ENCODE measurements at regions not wholly inside any gene's neighbourhood (a gene's known extent, or its start where the extent isn't known, plus 50 kb on each side); places are given as distances from the start of the nearest gene placed in this dataset.

DNA sequence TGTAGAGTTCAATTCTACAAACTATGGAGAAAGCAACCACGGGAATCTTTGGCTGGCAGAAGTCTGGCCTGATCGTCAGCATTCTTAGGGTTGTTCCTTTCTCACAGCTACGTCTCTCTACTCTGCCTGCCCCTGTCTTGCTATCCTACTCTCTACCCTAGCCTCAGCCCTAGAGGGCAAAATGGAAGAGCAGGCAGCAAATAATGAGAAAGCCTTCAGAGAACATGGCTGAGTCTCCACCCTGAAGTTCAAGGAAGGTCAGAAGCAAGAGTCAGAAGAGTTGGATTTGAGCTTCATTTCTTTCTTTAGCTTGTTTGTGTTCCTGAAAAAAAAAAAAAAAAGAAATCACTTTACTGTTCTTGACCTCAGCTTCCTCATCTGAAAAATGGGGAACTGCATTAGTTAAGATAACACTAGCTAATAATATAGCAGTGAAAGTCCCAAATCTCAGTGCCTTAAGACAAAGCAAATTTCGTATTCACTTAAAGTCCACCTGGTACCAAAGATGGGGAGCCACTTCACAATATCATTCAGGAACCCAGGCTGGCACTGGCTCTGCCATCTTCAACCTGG, 50.2 kb upstream of the CCND2 start:
- Histone ChIP-seq H3K4me1 (ENCODE audit: insufficient read depth, low read length) (peaks cover 8% of the 10 kb centered on the region; the same call in 1 of the 2 replicates), H3K9me3 (ENCODE audit: insufficient read depth, low read depth, low read length) (peaks cover 4% of the 10 kb centered on the region; the same call in 1 of the 2 replicates), H3K27ac (ENCODE audit: low read depth, low read length) (no peak overlapping the region), H3K4me3 (ENCODE audit: low read length) (no peak overlapping the region), H3K9ac (ENCODE audit: low read depth, low read length) (no peak overlapping the region), H3K27me3 (ENCODE audit: insufficient read depth, low read length) (no peaks in the 10 kb centered on the region), H3K36me3 (ENCODE audit: insufficient read depth, low read length) (no peaks in the 10 kb centered on the region)
- 95% methylated on average over 4 of the region's 4 CpGs for WGBS

DNA sequence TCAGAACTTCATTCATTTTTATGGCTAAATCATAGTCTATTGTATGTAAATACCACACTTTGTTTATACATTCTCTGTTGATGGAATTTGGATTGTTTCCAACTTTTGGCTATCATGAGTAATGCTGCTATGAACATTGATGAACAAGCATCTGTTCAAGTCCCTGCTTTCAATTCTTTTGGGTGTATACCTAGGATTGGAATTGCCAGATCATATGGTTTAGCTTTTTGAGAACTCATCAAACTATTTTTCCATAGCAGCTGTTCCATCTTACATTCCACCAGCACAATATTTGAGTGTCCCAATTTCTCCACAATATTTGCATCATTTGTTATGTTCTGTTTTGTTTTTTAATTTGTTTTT, 52.3 kb upstream of the CCND2 start:
- Histone ChIP-seq H3K9me3 (ENCODE audit: insufficient read depth, low read depth, low read length) (peaks cover 4% of the 10 kb centered on the region; the same call in 1 of the 2 replicates), H3K27me3 (ENCODE audit: insufficient read depth, low read length) (no peaks in the 10 kb centered on the region), H3K27ac (ENCODE audit: low read depth, low read length) (no peak overlapping the region), H3K36me3 (ENCODE audit: insufficient read depth, low read length) (no peaks in the 10 kb centered on the region), H3K9ac (ENCODE audit: low read depth, low read length) (no peak overlapping the region), H3K4me3 (ENCODE audit: low read length) (no peak overlapping the region), H3K4me1 (ENCODE audit: insufficient read depth, low read length) (no peaks in the 10 kb centered on the region; the same call in 1 of the 2 replicates)

DNA sequence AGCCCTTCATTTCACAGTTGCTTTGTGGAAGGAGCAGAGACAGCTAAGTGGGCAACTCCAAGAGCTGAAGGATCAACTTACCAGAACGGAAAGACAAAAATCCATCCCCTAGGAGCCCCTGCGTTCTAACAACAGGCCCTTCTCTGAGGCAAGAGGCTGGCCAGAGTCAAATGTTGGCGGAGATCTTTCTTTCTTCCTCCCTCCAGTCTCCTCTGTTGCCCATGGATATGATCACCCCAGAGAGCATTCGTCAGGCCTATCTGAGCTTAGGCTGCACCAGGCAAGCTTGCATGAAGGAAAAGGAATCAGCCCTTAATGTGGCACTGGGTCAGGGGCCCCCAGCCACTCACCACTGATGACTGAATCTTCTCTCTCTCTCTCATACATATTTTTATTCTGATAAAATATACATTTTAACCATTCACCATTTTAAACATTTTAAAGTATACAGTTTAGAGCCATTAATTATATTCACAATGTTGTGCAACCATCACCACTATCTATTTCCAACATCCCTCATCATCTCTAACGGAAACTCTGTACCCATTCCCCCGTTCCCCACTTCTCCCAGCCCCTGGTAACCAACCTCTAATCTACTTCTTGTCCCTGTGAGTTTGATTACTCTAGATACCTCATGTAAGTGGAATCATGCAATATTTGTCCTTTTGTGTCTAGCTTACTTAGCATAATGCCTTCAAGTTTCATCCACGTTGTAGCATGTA, 52.9 kb upstream of the CCND2 start:
- WGBS = 82% methylated on average over 6 of the region's 7 CpGs
- Histone ChIP-seq H3K9ac (ENCODE audit: low read depth, low read length) (no peak overlapping the region), H3K9me3 (ENCODE audit: insufficient read depth, low read depth, low read length) (peaks cover 4% of the 10 kb centered on the region; the same call in 1 of the 2 replicates), H3K4me3 (ENCODE audit: low read length) (no peak overlapping the region), H3K36me3 (ENCODE audit: insufficient read depth, low read length) (no peaks in the 10 kb centered on the region), H3K4me1 (ENCODE audit: insufficient read depth, low read length) (no peaks in the 10 kb centered on the region; the same call in 1 of the 2 replicates), H3K27me3 (ENCODE audit: insufficient read depth, low read length) (no peaks in the 10 kb centered on the region), H3K27ac (ENCODE audit: low read depth, low read length) (no peak overlapping the region)

DNA sequence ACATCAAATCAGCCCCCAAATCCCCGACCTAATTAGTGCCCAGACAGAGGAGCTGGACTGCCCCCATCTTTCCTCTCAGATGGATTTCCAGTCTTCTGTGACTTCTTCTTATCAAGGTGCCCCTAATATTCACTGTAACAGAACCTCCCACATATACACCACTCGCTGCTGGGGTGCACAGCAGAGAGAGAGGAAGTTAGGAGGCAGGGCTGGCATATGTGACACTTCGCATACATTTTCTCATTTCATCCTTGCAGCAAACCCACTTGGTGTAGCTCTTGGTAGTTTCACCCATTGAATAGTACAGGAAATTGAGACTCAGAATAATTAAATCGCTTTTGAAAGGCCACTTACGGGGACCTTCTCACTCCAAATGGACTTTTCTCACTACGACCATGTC, 56.5 kb upstream of the CCND2 start:
- Histone ChIP-seq H3K4me1 (ENCODE audit: insufficient read depth, low read length) (no peaks in the 10 kb centered on the region; the same call in 1 of the 2 replicates), H3K9ac (ENCODE audit: low read depth, low read length) (no peak overlapping the region), H3K9me3 (ENCODE audit: insufficient read depth, low read depth, low read length) (no peaks in the 10 kb centered on the region), H3K27ac (ENCODE audit: low read depth, low read length) (no peak overlapping the region), H3K4me3 (ENCODE audit: low read length) (no peak overlapping the region), H3K27me3 (ENCODE audit: insufficient read depth, low read length) (no peaks in the 10 kb centered on the region), H3K36me3 (ENCODE audit: insufficient read depth, low read length) (no peaks in the 10 kb centered on the region)
- 89% methylated on average over 5 of the region's 6 CpGs for WGBS

DNA sequence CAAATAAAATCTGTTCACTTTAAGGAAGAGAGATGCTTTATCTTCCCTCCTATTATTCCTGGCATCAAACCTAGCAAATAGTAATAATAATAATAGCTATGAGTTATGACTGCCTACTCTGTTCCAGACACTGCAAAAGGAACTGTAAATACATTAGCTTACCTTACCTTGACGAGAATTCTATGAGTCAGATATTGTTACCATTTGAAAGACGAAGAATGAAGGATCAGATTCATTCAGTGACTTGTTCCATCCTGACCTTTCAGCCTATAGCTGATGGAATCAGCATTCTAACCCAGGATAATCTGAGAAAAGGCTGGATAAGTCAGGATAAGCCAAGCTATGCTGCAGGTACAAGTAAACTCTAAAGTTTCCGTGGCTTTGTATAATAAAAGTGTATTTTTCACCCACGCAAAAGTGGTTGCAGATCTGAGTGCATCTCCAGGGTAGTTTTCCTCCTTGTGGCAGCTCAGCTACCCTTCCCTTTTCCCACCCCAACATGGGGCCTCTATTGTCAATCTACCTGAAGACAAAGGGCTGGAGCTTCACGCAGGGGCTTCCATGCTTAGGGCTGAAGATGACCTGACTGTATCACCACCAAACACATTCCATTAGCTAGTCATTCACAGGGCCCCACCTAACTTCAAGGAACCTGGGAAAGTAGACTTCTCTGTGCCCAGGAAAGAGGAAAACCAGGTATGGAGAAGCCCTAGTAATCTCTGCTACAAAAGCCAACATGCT, 57.2 kb upstream of the CCND2 start:
- Histone ChIP-seq H3K4me3 (ENCODE audit: low read length) (no peak overlapping the region), H3K27me3 (ENCODE audit: insufficient read depth, low read length) (no peaks in the 10 kb centered on the region), H3K27ac (ENCODE audit: low read depth, low read length) (no peak overlapping the region), H3K36me3 (ENCODE audit: insufficient read depth, low read length) (no peaks in the 10 kb centered on the region), H3K4me1 (ENCODE audit: insufficient read depth, low read length) (no peaks in the 10 kb centered on the region; the same call in 1 of the 2 replicates), H3K9me3 (ENCODE audit: insufficient read depth, low read depth, low read length) (no peaks in the 10 kb centered on the region), H3K9ac (ENCODE audit: low read depth, low read length) (no peak overlapping the region)
- 76% methylated on average over 5 of the region's 5 CpGs for WGBS

DNA sequence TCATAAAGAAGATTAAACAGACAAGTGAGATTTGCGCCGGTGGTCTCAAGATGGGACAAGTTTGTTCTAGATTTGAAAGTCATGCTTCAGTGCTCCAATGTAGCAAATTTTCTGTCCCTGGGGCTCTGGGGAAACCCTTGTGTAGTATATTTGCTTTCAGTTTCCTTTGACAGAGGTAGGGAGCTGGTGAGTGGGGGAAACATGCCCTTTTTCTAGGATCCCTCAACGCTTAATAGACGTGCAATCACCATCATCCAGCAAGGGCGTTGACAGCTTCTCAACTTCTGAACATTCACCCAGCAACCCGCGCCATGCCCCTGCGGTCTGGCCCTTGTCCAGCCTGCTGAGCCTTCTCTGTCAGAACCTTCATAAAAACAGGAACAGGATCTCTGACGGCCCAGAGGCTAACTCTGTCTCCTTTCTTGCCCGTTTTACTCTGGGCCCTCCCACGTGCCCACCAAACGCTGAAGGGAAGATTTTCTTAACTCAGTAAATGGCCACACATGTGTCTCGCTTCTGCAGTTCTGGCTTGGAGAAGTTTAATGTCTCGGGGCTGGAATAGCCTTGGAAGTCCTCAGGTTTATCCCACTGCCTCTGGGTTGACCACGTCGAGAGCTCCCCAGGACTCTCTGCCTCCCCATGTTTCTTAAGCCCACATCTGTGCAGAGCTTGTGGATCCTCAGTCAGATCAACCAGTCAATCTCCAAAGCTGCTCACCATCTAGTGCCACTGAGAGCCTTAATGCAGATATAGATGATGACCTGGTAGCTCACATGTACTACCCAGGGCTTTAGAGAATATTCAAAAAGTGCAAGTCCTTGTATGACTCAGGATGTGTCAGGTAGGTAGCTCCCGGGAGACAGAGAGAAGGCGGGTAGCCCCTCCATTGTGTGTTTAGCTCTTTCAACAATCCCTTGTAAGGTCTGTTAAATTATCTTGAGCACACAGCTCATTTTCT, 58.1 kb upstream of the CCND2 start:
- no peaks in the 10 kb centered on the region for H3K36me3 ChIP-seq (ENCODE audit: insufficient read depth, low read length)
- no peak overlapping the region for H3K4me3 ChIP-seq (ENCODE audit: low read length)
- H3K27ac ChIP-seq (ENCODE audit: low read depth, low read length) = no peak overlapping the region
- H3K9me3 ChIP-seq (ENCODE audit: insufficient read depth, low read depth, low read length) = no peaks in the 10 kb centered on the region
- WGBS = 93% methylated on average over 18 of the region's 18 CpGs
- no peaks in the 10 kb centered on the region for H3K27me3 ChIP-seq (ENCODE audit: insufficient read depth, low read length)
- no peak overlapping the region for H3K9ac ChIP-seq (ENCODE audit: low read depth, low read length)
- no peaks in the 10 kb centered on the region; the same call in 1 of the 2 replicates for H3K4me1 ChIP-seq (ENCODE audit: insufficient read depth, low read length)

DNA sequence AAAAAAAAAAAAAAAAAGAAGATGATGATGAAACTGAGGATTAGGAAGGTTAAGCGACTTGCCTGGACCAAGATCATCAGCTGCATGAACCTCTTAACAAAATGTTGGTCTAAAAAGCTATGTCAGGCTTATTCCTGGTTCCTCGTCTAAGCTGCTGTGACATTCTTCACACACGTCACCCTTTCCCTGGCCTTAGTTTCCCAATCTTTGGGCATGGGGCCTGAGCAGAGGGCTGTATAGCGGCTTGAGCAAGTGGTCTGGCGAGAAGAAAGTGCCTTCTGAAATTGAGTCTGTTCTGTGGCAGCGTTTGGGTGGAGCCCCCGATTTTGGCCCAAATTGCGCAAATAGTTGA, 58.7 kb upstream of the CCND2 start:
- Histone ChIP-seq H3K27me3 (ENCODE audit: insufficient read depth, low read length) (no peaks in the 10 kb centered on the region), H3K4me1 (ENCODE audit: insufficient read depth, low read length) (no peaks in the 10 kb centered on the region; the same call in 1 of the 2 replicates), H3K9ac (ENCODE audit: low read depth, low read length) (no peak overlapping the region), H3K27ac (ENCODE audit: low read depth, low read length) (no peak overlapping the region), H3K4me3 (ENCODE audit: low read length) (no peak overlapping the region), H3K36me3 (ENCODE audit: insufficient read depth, low read length) (no peaks in the 10 kb centered on the region), H3K9me3 (ENCODE audit: insufficient read depth, low read depth, low read length) (no peaks in the 10 kb centered on the region)
- WGBS = 91% methylated on average over 8 of the region's 8 CpGs

DNA sequence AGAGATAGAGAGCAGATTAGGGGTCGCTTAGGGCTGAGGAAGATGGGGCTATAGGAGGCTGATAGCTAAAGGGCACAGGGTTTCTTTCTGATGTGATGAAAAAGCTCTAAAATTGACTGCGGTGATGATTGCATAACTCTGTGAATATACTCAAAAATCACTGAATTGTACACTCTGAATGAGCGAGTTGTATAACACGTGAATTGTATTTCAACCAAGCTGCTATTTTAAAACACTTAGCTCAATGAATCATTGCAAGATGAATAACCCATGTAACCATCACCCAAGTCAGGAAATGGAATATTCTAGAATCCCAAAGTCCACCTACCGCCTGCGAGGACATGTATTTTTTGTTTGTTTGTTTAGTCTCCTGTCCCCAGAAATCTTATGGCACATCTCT, 60.1 kb upstream of the CCND2 start:
- Histone ChIP-seq H3K4me1 (ENCODE audit: insufficient read depth, low read length) (no peaks in the 10 kb centered on the region; the same call in 1 of the 2 replicates), H3K9me3 (ENCODE audit: insufficient read depth, low read depth, low read length) (no peaks in the 10 kb centered on the region), H3K27ac (ENCODE audit: low read depth, low read length) (no peak overlapping the region), H3K4me3 (ENCODE audit: low read length) (no peak overlapping the region), H3K36me3 (ENCODE audit: insufficient read depth, low read length) (no peaks in the 10 kb centered on the region), H3K27me3 (ENCODE audit: insufficient read depth, low read length) (no peaks in the 10 kb centered on the region), H3K9ac (ENCODE audit: low read depth, low read length) (no peak overlapping the region)
- 93% methylated on average over 6 of the region's 6 CpGs for whole genome bisulfite sequencing

DNA sequence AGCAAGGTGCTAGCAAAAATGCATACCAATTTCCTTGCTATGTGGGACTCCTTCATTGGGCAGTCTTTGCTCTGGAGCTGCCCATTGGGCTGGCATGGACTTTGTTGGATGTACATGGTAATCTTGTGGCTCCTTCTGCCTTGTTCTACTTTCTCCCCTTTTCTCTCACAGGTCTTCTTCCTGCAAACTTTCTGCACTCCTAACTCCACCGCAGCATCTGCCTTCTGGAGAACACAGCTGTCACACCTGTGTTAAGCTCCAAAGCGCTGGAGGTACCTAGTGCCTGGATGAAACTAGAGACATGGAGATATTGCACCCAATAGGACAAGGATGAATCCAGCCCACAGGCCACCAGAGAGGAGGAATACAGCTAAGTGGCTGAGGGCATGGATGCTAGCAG, 60.7 kb upstream of the CCND2 start:
- Histone ChIP-seq H3K27ac (ENCODE audit: low read depth, low read length) (no peak overlapping the region), H3K27me3 (ENCODE audit: insufficient read depth, low read length) (no peaks in the 10 kb centered on the region), H3K4me1 (ENCODE audit: insufficient read depth, low read length) (no peaks in the 10 kb centered on the region; the same call in 1 of the 2 replicates), H3K4me3 (ENCODE audit: low read length) (no peak overlapping the region), H3K9ac (ENCODE audit: low read depth, low read length) (no peak overlapping the region), H3K9me3 (ENCODE audit: insufficient read depth, low read depth, low read length) (no peaks in the 10 kb centered on the region), H3K36me3 (ENCODE audit: insufficient read depth, low read length) (no peaks in the 10 kb centered on the region)
- WGBS = 96% methylated on average over 2 of the region's 2 CpGs

DNA sequence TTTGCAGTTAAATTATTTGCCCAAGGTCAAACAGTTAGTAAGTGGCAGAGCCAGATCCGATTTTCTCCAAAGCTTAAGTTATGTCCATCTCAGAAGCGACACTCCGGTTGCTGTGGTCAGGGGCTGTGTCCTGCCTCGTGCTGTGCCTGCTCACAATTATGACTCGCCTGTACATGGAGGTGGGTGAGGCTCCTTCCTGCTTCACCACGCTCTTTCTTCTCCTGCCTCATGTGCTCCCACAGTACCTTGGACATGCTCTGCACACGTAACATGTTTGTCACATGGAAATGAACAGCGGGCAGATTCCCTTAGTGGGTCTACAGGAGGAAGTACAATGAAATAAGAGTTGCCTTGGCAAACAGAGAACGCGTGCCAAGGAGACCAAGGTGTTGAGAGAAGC, 62.2 kb upstream of the CCND2 start:
- no peaks in the 10 kb centered on the region for H3K9me3 ChIP-seq (ENCODE audit: insufficient read depth, low read depth, low read length)
- H3K27me3 ChIP-seq (ENCODE audit: insufficient read depth, low read length) = no peaks in the 10 kb centered on the region
- no peaks in the 10 kb centered on the region; the same call in 1 of the 2 replicates for H3K4me1 ChIP-seq (ENCODE audit: insufficient read depth, low read length)
- H3K9ac ChIP-seq (ENCODE audit: low read depth, low read length) = no peak overlapping the region
- no peaks in the 10 kb centered on the region for H3K36me3 ChIP-seq (ENCODE audit: insufficient read depth, low read length)
- 93% methylated on average over 10 of the region's 10 CpGs for WGBS
- H3K27ac ChIP-seq (ENCODE audit: low read depth, low read length) = no peak overlapping the region
- H3K4me3 ChIP-seq (ENCODE audit: low read length) = no peak overlapping the region
